Kidney (tissue), 13 donors: ENCODE measurements at regions not wholly inside any gene's neighbourhood (a gene's known extent, or its start where the extent isn't known, plus 50 kb on each side); places are given as distances from the start of the nearest gene placed in this dataset.
A peak's percentile ranks its signal among the peaks of the same experiment; 100 is the strongest.

Experiments used
- DNase-seq, 5 donors: peaks; one replicate each; pipeline ENCODE4 v3.0.0-alpha.2; 2013 to 2020
- FAIRE-seq: peaks from 2 replicates; lab custom pipeline; 2012; peaks lifted over from hg19 to GRCh38; lab: Jason Lieb, UNC
- H3K27ac ChIP-seq, 2 donors: one replicate each; pipeline ENCODE4 v1.7.0; 2013; ENCODE audit warnings: low read depth in 2 of 2, low read length in 2 of 2, inconsistent platforms in 1 of 2
- H3K27me3 ChIP-seq: one replicate; pipeline ENCODE4 v1.7.1; 2013; ENCODE audit warnings: low read length, inconsistent platforms; ENCODE audit not compliant: control insufficient read depth, insufficient read depth
- H3K36me3 ChIP-seq, 3 donors: one replicate each; pipeline versions ENCODE4 v1.7.0 to v1.7.1; 2013; ENCODE audit warnings: low read length in 3 of 3, control low read depth in 1 of 3, inconsistent platforms in 1 of 3; ENCODE audit not compliant: insufficient read depth in 3 of 3, control insufficient read depth in 2 of 3
- H3K4me1 ChIP-seq, 3 donors: one replicate each; pipeline versions ENCODE4 v1.7.0 to v1.7.1; 2013; ENCODE audit warnings: low read length in 3 of 3, inconsistent platforms in 1 of 3, low read depth in 1 of 3; ENCODE audit not compliant: control insufficient read depth in 2 of 3, insufficient read depth in 2 of 3
- H3K4me3 ChIP-seq, 3 donors: one replicate each; pipeline versions ENCODE4 v1.7.0 to v1.8.1; 2013; ENCODE audit warnings: low read length in 3 of 3, control low read depth in 1 of 3, inconsistent platforms in 1 of 3
- H3K9ac ChIP-seq, 3 donors: one replicate each; pipeline versions ENCODE4 v1.7.0 to v1.7.1; 2013; ENCODE audit warnings: low read length in 3 of 3, control low read depth in 1 of 3, inconsistent platforms in 1 of 3
- H3K9me3 ChIP-seq, 3 donors: one replicate each; pipeline versions ENCODE4 v1.7.0 to v1.7.1; 2013; ENCODE audit warnings: low read length in 3 of 3, control low read depth in 1 of 3, inconsistent platforms in 1 of 3; ENCODE audit not compliant: control insufficient read depth in 2 of 3, insufficient read depth in 1 of 3
- CTCF ChIP-seq: IDR thresholded peaks from 3 replicates; pipeline ENCODE4 v1.5.1; 2012; ENCODE audit warnings: mild to moderate bottlenecking, moderate library complexity, borderline replicate concordance; ENCODE audit not compliant: insufficient read depth; ENCODE audit errors: extremely low read depth
- intact Hi-C: fragments of 100-400 bp; cut with DNase I; formaldehyde crosslinking; loops from one replicate; pipeline ENCODE4 v1.11.1; 2022
- donor health status: control.
- donor health status: control.
- donor health status: control.
- donor health status: control.
- donor health status: control.
- donor health status: DM: yes; HTN: yes; CAD: no.
- donor health status: Normal renal cell carcinoma (clear cell type).

GRCh38 chr5:2610986-2611385, 140.5 kb downstream of the IRX2 start:
- FAIRE-seq, result no peak
- no peaks in the 10 kb centered on the region for H3K36me3 ChIP-seq
- no peak overlapping the region for H3K4me3 ChIP-seq
- no peak for TF ChIP-seq CTCF
- H3K9ac ChIP-seq, result no peak overlapping the region
- no peak overlapping the region for H3K27ac ChIP-seq
- intact Hi-C loops, result no loop called here
- no peak for DNase-seq
- H3K9me3 ChIP-seq, result no peaks in the 10 kb centered on the region
- no peaks in the 10 kb centered on the region for H3K4me1 ChIP-seq
- no peaks in the 10 kb centered on the region for H3K27me3 ChIP-seq

- Histone ChIP-seq H3K9me3 (no peaks in the 10 kb centered on the region), H3K27ac (no peak overlapping the region), H3K36me3 (no peaks in the 10 kb centered on the region), H3K4me3 (no peak overlapping the region), H3K9ac (no peak overlapping the region), H3K4me1 (no peaks in the 10 kb centered on the region), H3K27me3 (no peaks in the 10 kb centered on the region)
- intact Hi-C loops, result no loop called here
- no peak for TF ChIP-seq CTCF
- DNase-seq (no peak), FAIRE-seq (no peak)
These were observed 143.1 kb downstream of the IRX2 start for GRCh38 chr5:2608391-2608790.

- TF ChIP-seq CTCF, result no peak
- intact Hi-C loops, result no loop called here
- no peak for FAIRE-seq
These were observed 143.9 kb downstream of the IRX2 start for GRCh38 chr5:2607598-2607997.

GRCh38 chr5:2603272-2603575, 148.3 kb downstream of the IRX2 start:
- no peaks in the 10 kb centered on the region for H3K36me3 ChIP-seq
- no peak overlapping the region for H3K9ac ChIP-seq
- H3K4me3 ChIP-seq, result no peak overlapping the region
- no peak for TF ChIP-seq CTCF
- intact Hi-C loops, result no loop called here
- no peaks in the 10 kb centered on the region for H3K4me1 ChIP-seq
- DNase-seq (no peak), FAIRE-seq (no peak)
- no peaks in the 10 kb centered on the region for H3K27me3 ChIP-seq
- no peaks in the 10 kb centered on the region for H3K9me3 ChIP-seq
- H3K27ac ChIP-seq, result no peak overlapping the region

More at GRCh38 chr5:2607598-2607997, 143.9 kb downstream of the IRX2 start:
- Histone ChIP-seq H3K27me3 (no peaks in the 10 kb centered on the region), H3K27ac (no peak overlapping the region), H3K9me3 (no peaks in the 10 kb centered on the region), H3K4me1 (no peaks in the 10 kb centered on the region), H3K9ac (no peak overlapping the region), H3K36me3 (no peaks in the 10 kb centered on the region), H3K4me3 (no peak overlapping the region)
- DNase-seq, result peak in 1 of 5 donors; percentile 2
